Breast epithelium (tissue), 3 donors: ENCODE measurements at regions not wholly inside any gene's neighbourhood (a gene's known extent, or its start where the extent isn't known, plus 50 kb on each side); places are given as distances from the start of the nearest gene placed in this dataset.
"Not testable (repeated sequence)": the region's sequence is repeated elsewhere in the genome, so short reads cannot be mapped to it uniquely, and the experiment has no call there.

Source experiments
- CTCF ChIP-seq, 3 donors: fragments of 450-650 bp; IDR thresholded peaks; one replicate each; pipeline ENCODE4 v1.5.1; 2016 to 2017; ENCODE audit warnings: antibody characterized with exemption in 3 of 3, mild to moderate bottlenecking in 3 of 3, moderate library complexity in 3 of 3
- POLR2A ChIP-seq: fragments of 450-650 bp; IDR thresholded peaks from one replicate; pipeline ENCODE4 v1.6.1; 2016; ENCODE audit warnings: antibody characterized with exemption, mild to moderate bottlenecking, moderate library complexity
- POLR2AphosphoS5 ChIP-seq, 3 donors: sonication (generic); formaldehyde crosslinking; IDR thresholded peaks; one replicate each; pipeline ENCODE4 v1.6.1; 2017; ENCODE audit warnings: antibody characterized with exemption in 3 of 3

GRCh38 chr2:130268333-130268732, 70.1 kb upstream of the TUBA3E start:
- not testable (repeated sequence) for TF ChIP-seq CTCF (IDR thresholded peaks at IDR 0.05); POLR2A; POLR2AphosphoS5 (IDR thresholded peaks at IDR 0.05)
